ENCODE measurements at regions not wholly inside any gene's neighbourhood (a gene's known extent, or its start where the extent isn't known, plus 50 kb on each side); places are given as distances from the start of the nearest gene placed in this dataset.

- ChIA-PET CTCF (interaction anchor here (1.3 kb wide), 1 partner anchor 15 kb away, joined by 4 read pairs; no protein-coding TSS in a partner anchor), POLR2A (no interaction called here)
- TF ChIP-seq CTCF (IDR thresholded peaks at IDR 0.05; ENCODE audit: control extremely low read depth, extremely low read depth, low read depth, missing control alignments), result no peak
- DNase-seq (ENCODE audit: extremely low spot score), result no peak
These were observed 140.8 kb downstream of the HMHB1 start for GRCh38 chr5:143952809-143953208.

DNA sequence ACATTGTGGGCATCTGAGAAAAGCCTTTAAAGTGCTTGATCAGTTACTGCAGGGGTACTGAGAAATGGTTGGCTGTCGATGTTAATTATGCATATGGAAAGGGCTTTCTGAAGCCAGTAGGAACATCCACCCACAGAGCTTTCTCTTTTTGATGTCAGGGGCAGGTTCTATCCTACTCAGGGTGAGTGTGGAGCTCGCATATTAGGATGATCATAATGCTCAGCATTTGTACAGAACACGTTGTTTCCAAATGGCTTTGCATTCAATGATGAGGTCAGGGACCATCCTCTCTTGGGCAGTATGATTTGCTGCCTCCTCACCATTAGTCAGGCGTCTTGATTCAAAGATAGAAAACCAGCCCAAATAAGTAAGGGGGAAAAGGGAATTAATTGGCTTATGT, 141.9 kb downstream of the HMHB1 start:
- ChIA-PET CTCF (interaction anchor here (0.6 to 0.9 kb wide), 3 partner anchors 14 to 234 kb away, joined by 3 read pairs; no protein-coding TSS in a partner anchor), POLR2A (no interaction called here)
- TF ChIP-seq CTCF (IDR thresholded peaks at IDR 0.05; ENCODE audit: control extremely low read depth, extremely low read depth, low read depth, missing control alignments), result no peak
- no peak for DNase-seq (ENCODE audit: extremely low spot score)

GRCh38 chr5:143955141-143955540, 143.2 kb downstream of the HMHB1 start:
- no peak for DNase-seq (ENCODE audit: extremely low spot score)
- TF ChIP-seq CTCF (IDR thresholded peaks at IDR 0.05; ENCODE audit: control extremely low read depth, extremely low read depth, low read depth, missing control alignments), result no peak
- ChIA-PET POLR2A (no interaction called here), CTCF (no interaction called here)

GRCh38 chr5:143957455-143957854, 145.5 kb downstream of the HMHB1 start:
- TF ChIP-seq CTCF (IDR thresholded peaks at IDR 0.05; ENCODE audit: control extremely low read depth, extremely low read depth, low read depth, missing control alignments), result peak; percentile 10
- DNase-seq (ENCODE audit: extremely low spot score), result no peak
- ChIA-PET CTCF (interaction anchor here (1.7 kb wide), 1 partner anchor 9 kb away, joined by 5 read pairs; no protein-coding TSS in a partner anchor), POLR2A (no interaction called here)

GRCh38 chr5:143962201-143962600, 150.2 kb downstream of the HMHB1 start:
- ChIA-PET POLR2A (no interaction called here), CTCF (interaction anchor here (1.1 to 1.2 kb wide), 2 partner anchors 137 to 1214 kb away, joined by 3 to 4 read pairs; no protein-coding TSS in a partner anchor)
- DNase-seq (ENCODE audit: extremely low spot score), result no peak
- no peak for TF ChIP-seq CTCF (IDR thresholded peaks at IDR 0.05; ENCODE audit: control extremely low read depth, extremely low read depth, low read depth, missing control alignments)

DNA sequence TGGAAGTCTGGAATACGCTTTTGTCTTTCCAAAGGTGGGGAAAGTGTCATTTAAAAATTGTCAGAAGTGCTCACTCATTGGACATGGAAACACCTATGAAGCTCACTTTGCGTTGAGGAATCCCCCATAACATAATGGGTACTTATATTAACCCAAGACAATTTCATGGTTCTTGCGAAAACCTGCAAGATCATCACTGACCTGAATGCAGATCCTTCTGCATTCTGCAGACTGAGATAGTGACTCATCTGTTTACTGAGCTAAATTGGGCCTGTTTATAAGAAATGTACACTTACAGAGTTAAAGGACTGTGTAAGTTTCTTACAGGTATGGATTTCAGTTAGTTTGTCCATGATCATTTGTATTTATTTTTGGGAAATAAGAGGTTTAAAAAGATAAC, 153.0 kb downstream of the HMHB1 start:
- CTCF ChIA-PET, result interaction anchor here (0.9 to 2.1 kb wide), 4 partner anchors 15 to 1044 kb away, joined by 3 to 6 read pairs (median 4); no protein-coding TSS in a partner anchor
- no peak for TF ChIP-seq CTCF (IDR thresholded peaks at IDR 0.05; ENCODE audit: control extremely low read depth, extremely low read depth, low read depth, missing control alignments)
- POLR2A ChIA-PET, result no interaction called here
- DNase-seq (ENCODE audit: extremely low spot score), result no peak

All from GM10248 (cell line).